Activated naive CD4-positive, alpha-beta T cell treated with Interleukin-2 at 50 U/mL for 16 hours (primary cell): ENCODE measurements at regions not wholly inside any gene's neighbourhood (a gene's known extent, or its start where the extent isn't known, plus 50 kb on each side); places are given as distances from the start of the nearest gene placed in this dataset.
A peak's percentile ranks its signal among the peaks of the same experiment; 100 is the strongest.

Experiments
- DNase-seq: peaks from one replicate; pipeline ENCODE4 v3.0.0-alpha.2; 2020

- DNase-seq, result no peak
Measured at GRCh38 chr5:74336297-74336696, 304.2 kb downstream of the ENC1 start.

DNA sequence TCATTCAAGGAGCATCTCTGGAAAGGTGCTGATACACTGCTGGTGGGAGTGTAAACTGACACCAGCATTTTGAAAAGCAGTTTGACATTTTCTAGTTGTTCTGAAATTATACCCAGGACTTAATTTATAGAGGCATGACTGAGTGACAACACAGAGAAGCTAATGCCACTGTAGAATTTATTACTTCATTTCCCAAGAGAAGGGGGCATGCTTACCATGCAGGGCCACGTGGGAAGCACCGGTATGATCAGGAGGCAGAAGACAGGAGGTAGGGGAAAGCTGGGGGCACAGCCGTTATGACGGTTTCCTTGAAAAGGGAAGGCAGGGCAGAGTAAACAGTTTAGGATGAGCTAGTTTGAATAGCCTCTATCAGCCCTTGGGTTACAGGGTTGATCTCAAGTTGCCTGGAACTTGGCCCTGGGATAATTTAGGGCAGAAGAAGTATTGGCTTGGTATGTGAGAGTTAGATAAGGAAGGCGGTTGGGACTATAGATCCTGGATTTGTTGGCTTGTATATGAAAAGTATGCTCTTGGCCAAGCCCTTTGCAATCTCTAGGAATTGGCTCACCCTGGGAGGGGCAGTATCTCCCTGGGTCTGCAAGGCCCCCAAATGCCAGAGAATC lies 305.7 kb downstream of the ENC1 start:
- no peak for DNase-seq

GRCh38 chr5:74334062-74334761 lies 306.3 kb downstream of the ENC1 start:
- DNase-seq, result no peak

GRCh38 chr5:74333430-74333829 lies 307.1 kb downstream of the ENC1 start:
- DNase-seq, result no peak

DNA sequence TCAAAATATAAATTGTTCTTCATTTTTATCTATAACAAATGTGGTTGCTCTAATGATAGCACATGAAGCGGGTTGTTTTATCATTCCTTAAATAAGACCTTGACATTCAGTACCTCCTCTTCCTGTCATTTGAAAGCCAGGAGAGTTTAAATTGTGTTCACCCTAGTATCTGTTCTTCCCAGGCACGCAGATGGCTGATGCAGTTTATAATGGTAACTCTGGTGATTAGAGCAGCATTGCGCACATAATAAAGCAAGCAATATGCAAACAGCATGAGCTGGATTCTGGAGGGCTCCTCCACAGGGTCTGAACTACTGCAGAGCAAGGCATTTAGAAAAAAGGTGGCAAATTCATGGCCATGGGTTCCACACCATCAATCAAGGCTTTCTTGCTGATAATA lies 307.8 kb downstream of the ENC1 start:
- no peak for DNase-seq

DNA sequence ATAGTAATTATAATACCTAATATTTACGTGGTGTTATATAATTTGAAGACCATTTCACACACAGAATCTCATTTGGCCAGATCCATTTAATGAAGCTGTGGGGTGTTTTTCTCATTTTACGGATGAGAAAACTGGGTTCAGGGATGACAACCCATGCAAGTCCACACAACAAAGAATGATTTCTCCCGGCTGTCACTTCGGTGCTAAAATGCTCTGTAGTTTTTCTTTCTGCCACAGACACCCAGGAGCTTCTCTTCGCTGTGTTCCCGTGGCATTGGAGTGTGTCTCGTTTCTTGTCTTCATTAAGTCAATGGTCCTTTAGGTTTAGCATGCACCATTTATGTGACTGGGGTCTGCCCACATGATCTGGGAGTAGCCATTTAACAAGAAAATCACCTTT lies 308.5 kb downstream of the ENC1 start:
- DNase-seq, result no peak

DNA sequence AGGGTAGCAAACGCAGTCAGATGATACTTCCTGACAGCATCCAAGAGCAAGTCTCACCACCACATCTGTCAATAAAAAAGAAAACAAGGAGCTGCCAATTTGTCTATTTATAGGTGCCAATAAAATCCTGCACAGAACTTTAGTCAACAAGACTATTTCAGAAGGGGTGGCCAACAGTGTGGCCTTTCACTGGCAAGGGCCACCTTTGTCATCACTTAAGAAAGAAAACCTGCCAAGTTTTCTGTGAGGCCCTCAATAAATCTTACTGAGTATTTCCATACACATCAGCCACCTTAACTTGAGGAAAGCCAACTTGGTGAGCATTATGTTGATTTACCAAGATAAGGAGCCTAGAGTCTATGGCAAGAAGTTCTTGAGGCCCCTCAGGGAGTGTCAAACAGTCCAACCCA lies 312.3 kb downstream of the ENC1 start:
- DNase-seq, result no peak

GRCh38 chr5:74327339-74327685 lies 313.2 kb downstream of the ENC1 start:
- DNase-seq, result no peak

DNA sequence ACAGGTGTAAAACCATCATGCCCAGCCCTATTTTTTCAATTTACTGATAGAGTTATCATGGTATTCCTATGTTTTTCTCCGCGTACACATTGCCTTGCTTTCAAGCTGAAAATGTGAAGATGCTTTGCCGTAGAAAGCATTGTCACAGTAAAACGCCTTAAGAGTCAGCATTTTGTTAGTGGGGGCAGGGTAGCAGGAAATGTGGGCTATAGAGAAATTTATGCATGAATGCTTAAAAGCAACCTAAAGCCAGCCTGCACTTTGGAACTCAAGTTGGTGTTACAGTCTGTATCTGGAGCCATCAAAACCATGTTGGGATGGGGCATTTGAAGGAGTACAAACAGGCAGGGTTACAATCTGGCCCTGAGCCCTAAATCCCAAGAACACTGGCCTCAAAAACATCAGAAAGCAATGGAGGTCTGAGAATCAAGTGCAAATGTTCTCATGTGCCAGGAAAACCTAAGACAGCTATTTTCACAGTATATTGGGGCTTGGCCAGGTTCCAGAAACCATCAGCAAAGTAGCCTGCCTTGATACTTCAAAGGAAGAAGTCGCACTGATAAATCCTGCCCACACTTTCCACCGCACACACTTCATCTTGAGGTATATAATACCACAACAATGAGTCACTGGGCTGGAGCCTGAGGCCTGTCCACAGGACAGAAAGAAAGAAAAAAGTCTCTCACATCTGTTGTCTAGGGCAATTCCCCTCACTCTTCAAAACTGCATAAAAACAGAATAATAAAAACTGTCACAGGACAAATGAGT lies 313.8 kb downstream of the ENC1 start:
- peak; percentile 58 for DNase-seq

DNA sequence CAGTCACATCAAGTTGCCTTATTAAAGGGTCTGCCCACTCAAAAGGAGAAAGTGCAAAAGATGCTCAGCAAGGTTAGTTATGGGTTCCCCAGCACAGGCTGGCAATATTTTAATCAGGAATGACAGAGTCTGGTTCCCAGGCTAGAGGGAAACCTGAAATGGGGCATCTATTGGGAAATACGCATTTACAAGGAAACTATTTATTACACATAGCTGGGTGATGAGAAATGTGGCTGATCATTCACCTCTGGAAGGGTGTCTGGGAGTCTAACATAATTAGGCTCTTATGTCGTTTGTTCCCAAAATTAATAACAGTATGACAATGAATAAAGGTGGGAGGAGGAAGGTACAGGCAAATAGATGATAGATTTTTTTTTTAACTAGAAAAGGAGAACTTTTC lies 314.7 kb downstream of the ENC1 start:
- DNase-seq, result no peak

GRCh38 chr5:74324556-74324955 lies 316.0 kb downstream of the ENC1 start:
- DNase-seq, result no peak

DNA sequence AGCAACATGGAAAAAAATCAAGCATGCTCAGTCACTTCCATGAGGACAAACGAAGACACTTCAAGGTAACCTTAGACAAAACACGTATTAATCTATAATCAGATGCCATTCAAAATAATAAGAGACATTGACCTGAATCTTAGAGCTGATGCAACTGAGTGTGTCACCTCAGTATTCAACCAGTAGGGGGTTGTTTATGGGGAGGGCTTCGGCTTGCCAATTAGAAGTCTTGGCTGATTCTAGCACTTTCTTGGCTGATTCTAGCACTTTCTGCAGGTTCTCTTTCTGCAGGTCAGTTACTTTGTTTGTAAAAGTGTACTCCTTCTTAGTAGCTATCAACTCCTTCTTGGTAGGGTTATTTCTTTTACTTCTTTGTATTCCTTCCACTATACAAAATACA lies 317.6 kb downstream of the ENC1 start:
- DNase-seq, result no peak

DNA sequence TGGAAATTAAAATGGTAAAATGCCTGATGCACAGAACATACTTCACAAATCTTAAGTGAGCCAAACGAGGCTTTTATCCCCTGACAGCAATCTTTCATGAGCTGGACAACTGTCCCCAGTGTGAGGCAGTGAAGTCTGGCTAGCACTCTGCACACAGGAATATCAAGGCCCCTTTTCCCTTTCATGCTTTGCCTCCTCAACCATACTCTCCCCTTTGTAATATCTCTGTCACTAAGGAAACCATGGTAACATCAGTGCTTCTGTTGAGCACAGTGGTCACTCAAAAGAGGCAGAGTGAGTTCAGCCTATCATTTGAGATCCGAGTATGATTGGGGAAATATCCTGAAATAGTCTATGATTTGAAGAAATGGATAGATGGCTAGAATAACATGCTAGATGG lies 318.3 kb downstream of the ENC1 start:
- DNase-seq, result no peak

DNA sequence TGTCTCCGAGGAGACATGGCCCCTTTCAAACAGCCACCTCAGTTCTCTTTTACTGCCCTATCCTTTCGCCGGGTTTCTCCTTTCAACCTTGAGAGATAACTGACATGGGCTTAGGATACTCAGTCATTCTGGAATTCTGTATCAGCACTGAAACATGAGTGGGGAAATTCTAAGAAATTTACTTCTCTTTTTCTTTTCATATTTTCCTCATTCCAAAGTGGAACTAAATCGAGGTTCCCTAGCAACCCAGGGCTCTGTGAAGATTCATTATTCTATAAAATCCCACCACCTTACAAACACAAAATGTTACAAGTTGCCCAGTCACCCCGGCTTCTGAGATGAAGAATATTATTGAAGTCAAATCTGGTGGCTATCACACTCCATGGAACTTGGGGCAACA lies 319.2 kb downstream of the ENC1 start:
- DNase-seq, result no peak

DNA sequence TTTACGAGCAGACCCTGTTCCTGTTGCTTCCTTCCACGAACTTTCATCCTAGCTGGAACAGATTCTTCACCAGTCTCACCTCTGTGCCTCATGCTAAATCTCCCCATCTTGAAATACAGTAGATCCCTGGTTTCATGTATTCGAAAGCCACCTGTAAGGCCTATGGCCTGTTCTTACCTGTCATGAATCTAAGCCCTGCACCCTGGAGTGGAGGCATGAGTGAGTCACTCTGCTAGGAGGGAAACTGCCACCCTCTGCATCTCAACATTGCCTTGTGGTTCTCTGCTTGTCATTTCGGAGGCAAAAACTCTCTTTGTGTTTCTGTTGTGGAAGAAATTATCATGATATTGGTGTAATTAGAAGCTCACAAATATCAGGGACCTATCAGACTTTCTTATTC lies 320.0 kb downstream of the ENC1 start:
- DNase-seq, result no peak

DNA sequence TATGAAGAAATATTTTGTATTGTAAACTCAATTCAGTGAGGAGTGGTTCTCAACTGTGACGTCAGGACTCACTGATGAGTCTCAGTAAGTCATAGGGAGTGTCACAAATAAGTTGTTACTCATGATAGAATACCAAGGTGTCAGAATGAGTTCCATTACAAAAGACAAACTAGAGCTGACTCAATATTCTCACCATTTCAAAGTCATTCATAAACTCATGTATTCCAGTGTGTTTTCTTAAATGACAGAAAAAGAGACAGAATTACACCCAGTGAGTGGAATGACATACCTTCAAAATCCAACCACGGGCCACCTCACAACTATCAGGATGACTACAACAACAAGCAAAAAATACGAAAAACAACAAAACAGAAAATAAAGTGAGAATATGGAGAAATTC lies 321.5 kb downstream of the ENC1 start:
- peak; percentile 13 for DNase-seq

DNA sequence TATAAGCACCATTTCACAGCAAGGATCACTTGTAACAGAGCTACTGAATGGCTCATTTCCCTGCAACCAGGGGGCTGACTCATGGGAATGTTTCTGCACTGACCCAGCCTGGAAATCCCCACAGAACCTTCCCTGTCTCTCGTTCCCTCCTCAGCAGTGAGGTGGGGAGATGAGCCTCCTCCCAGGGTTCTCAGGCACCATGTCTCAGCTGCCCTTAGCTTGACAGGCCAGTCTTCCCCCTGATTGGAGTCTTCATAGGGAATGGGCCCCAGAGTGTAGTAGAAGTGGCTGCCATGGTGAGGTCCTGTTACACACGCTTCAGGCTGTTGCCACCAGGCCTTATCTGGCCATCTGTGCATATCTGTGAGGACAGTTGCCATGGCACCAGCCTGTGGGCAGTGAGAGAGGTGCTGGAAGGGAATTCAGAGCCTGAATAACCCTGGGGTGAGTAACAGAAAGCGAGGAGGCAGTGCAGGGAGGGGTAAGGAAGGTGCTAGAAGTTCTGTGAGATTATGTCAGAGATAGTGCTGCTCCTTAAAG lies 324.4 kb downstream of the ENC1 start:
- DNase-seq, result peak; percentile 24

- no peak for DNase-seq
Measured at GRCh38 chr5:74314906-74315305, 325.6 kb downstream of the ENC1 start.

DNA sequence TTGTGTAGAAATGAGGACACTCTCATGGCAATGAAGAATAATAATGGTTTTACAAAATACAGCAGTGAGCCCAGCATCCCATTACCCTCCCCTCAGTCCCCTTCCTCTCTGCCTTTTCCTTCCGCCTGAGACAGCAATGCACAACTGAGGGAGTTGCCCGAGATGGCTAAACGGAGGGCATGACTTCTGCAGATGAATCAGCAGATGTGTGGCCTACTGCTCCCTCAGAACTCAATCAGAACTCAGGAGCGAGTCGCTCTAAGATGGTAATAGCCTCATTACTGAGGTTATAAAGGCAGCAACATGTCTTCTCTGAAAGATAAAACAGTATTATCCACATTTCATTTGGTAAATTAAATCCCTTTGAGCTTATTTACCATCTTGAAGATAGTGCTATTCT lies 326.6 kb downstream of the ENC1 start:
- no peak for DNase-seq

GRCh38 chr5:74312746-74313145 lies 327.8 kb downstream of the ENC1 start:
- DNase-seq, result no peak

DNA sequence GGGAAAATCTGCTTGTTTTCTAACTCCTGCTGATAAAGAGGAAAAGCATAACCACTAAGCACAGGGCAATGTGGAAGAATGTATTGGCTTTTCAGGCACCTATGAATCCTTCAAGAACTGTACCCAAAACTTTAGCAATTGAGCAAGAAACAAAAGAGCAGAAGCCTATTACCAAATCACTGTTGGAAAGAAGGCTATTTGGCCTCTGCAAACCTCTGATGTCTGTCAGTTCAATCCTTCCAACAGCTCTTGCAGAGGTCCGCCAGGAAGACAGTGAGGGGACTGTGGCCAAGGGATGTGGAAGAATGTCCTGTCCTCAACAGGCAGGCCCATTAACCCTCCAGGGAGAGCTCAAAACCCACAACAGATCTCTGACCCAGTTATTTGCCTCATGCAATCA lies 328.6 kb downstream of the ENC1 start:
- no peak for DNase-seq

DNA sequence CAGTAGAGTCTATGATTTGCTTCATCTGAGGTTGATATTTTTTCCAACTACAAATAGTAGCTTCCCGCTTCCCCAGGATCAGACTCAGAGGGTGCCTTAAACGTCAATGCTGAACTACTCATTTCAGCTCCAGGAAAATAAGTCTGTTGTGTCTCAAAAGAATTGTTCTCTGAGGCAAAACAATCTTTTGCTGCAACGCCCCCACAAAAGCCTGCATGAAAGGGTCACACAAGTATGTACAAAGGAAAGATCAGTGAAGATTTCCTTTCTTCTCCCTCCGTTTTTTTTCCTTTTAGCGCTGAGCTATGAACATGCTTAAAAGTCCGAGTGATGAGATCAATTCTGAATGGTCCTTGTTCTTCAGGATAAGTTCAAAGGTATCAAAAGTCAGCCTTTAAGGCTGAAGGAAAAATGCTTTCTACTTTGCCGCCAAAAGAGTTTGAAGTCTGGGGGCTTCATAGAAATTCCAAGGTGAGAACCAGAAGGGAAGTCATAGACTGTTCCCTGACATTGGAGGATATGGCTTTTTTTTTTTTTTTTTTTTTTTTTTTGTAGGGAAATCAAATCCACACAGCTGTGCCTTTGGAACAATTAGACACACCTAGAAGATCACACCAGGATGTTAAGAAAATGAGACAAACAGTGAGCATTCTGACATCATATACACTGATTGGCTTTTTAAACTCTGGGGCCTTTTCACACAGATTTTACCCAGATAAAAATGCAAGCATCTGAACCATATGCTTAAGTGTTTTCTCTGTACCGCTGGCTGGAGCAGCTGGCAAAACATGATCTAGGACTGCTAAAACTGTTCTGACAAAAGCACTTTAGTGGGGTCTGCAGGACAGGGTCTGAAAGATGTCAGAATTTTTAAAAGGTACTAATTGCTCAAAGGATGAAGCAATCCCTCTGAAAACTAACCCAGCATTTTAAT lies 329.3 kb downstream of the ENC1 start:
- no peak for DNase-seq

DNA sequence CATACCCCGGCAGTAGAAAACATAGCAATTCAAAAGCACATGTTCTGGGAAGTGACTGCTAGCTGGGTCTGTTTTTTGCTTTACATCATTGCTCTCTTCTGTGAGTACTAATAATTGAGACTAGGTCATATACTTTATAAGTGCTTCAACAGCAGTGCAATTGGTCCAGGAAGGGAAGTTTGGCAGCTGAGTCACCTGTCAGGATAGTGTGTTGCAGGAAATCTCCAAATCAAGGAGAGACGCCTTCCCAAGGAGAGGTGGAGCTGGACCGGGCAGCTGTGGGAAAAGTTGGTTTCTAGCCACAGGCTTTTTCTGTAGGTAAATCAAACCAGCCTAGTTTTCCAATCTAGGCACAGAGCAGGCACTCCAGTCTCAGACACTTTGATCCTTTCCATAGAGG lies 330.1 kb downstream of the ENC1 start:
- DNase-seq, result no peak
